Stimulated activated CD8-positive, alpha-beta memory T cell treated with anti-CD3 and anti-CD28 coated beads, Interleukin-15, amount 100 ng/mL, for 1 hour (primary cell): ENCODE measurements at regions not wholly inside any gene's neighbourhood (a gene's known extent, or its start where the extent isn't known, plus 50 kb on each side); places are given as distances from the start of the nearest gene placed in this dataset.

Experiments
- DNase-seq: peaks from one replicate; pipeline ENCODE4 v3.0.0-alpha.2; 2020; ENCODE audit warnings: low read depth

GRCh38 chr18:73918816-73919215, 228.8 kb downstream of the FBXO15 start:
- DNase-seq: no peak

GRCh38 chr18:73917046-73917445, 230.6 kb downstream of the FBXO15 start:
- DNase-seq: no peak

GRCh38 chr18:73913505-73913904, 234.1 kb downstream of the FBXO15 start:
- DNase-seq: no peak

- DNase-seq: no peak
Measured at GRCh38 chr18:73908323-73908722, 239.3 kb downstream of the FBXO15 start.

- DNase-seq: no peak
Measured at GRCh38 chr18:73901566-73901965, 246.1 kb downstream of the FBXO15 start.

- no peak for DNase-seq
Measured at GRCh38 chr18:73901151-73901550, 246.5 kb downstream of the FBXO15 start.

- no peak for DNase-seq
Measured at GRCh38 chr18:73900106-73900835, 247.4 kb downstream of the FBXO15 start.

- DNase-seq: no peak
Measured at GRCh38 chr18:73897517-73897916, 250.1 kb downstream of the FBXO15 start.

- DNase-seq: no peak
Measured at GRCh38 chr18:73896685-73897084, 250.9 kb downstream of the FBXO15 start.

- DNase-seq: no peak
Measured at GRCh38 chr18:73895701-73896100, 251.9 kb downstream of the FBXO15 start.

- no peak for DNase-seq
Measured at GRCh38 chr18:73893880-73894279, 253.8 kb downstream of the FBXO15 start.

- no peak for DNase-seq
Measured at GRCh38 chr18:73891572-73892421, 255.8 kb downstream of the FBXO15 start.

GRCh38 chr18:73888565-73888964, 259.1 kb downstream of the FBXO15 start:
- no peak for DNase-seq

GRCh38 chr18:73887801-73888200, 259.8 kb downstream of the FBXO15 start:
- no peak for DNase-seq

- no peak for DNase-seq
Measured at GRCh38 chr18:73884868-73885267, 262.8 kb downstream of the FBXO15 start.

- DNase-seq: no peak
Measured at GRCh38 chr18:73881396-73881917, 266.2 kb downstream of the FBXO15 start.

- DNase-seq: no peak
Measured at GRCh38 chr18:73880387-73880786, 267.2 kb downstream of the FBXO15 start.

GRCh38 chr18:73879766-73880165, 267.9 kb downstream of the FBXO15 start:
- DNase-seq: no peak

GRCh38 chr18:73879328-73879727, 268.3 kb downstream of the FBXO15 start:
- no peak for DNase-seq

- DNase-seq: no peak
Measured at GRCh38 chr18:73869182-73869581, 278.5 kb downstream of the FBXO15 start.

GRCh38 chr18:73861771-73862170, 285.9 kb downstream of the FBXO15 start:
- DNase-seq: no peak

GRCh38 chr18:73859837-73860397, 287.7 kb downstream of the FBXO15 start:
- no peak for DNase-seq
